GM23248 (cell line): ENCODE measurements at regions not wholly inside any gene's neighbourhood (a gene's known extent, or its start where the extent isn't known, plus 50 kb on each side); places are given as distances from the start of the nearest gene placed in this dataset.

Experiments
- EZH2 ChIP-seq: fragments of 200-600 bp; sonication (generic); IDR thresholded peaks from 2 replicates; pipeline ENCODE4 v1.6.1; 2018; ENCODE audit warnings: antibody characterized with exemption, mild to moderate bottlenecking; ENCODE audit not compliant: insufficient read depth, poor library complexity, severe bottlenecking
- EZH2phosphoT487 ChIP-seq: fragments of 200-600 bp; sonication (generic); IDR thresholded peaks from 2 replicates; pipeline ENCODE4 v1.6.1; 2018; ENCODE audit warnings: antibody characterized with exemption, moderate library complexity, mild to moderate bottlenecking, low read depth; ENCODE audit not compliant: insufficient read depth

- no peak for TF ChIP-seq EZH2
- no peak for TF ChIP-seq EZH2phosphoT487
Observed at GRCh38 chr11:79762279-79762921, 321.6 kb upstream of the TENM4 start.
